DOHH2 (cell line): ENCODE measurements at regions not wholly inside any gene's neighbourhood (a gene's known extent, or its start where the extent isn't known, plus 50 kb on each side); places are given as distances from the start of the nearest gene placed in this dataset.

Experiments
- H3F3A ChIP-seq: fragments of 200-600 bp; sonication (generic), shearing (Covaris generic); 2 replicates; pipeline ENCODE4 v1.6.0; 2016; ENCODE audit warnings: antibody characterized with exemption, mild to moderate bottlenecking; ENCODE audit not compliant: control insufficient read depth, insufficient read depth
- H3K27ac ChIP-seq: fragments of 200-600 bp; sonication (generic); 2 replicates; pipeline ENCODE4 v1.5.1; 2014; ENCODE audit warnings: low read depth, mild to moderate bottlenecking, low read length, moderate library complexity
- H3K27me3 ChIP-seq: fragments of 200-600 bp; sonication (generic); 2 replicates; pipeline ENCODE4 v1.6.1; 2014; ENCODE audit warnings: mild to moderate bottlenecking, low read length, mixed read lengths; ENCODE audit not compliant: control insufficient read depth
- H3K36me3 ChIP-seq: fragments of 200-600 bp; sonication (generic); 2 replicates; pipeline ENCODE4 v1.6.1; 2014; ENCODE audit warnings: mild to moderate bottlenecking, low read length, moderate library complexity, mixed read lengths; ENCODE audit not compliant: control insufficient read depth
- H3K4me1 ChIP-seq: fragments of 200-600 bp; sonication (generic); 2 replicates; pipeline ENCODE4 v1.6.1; 2014; ENCODE audit warnings: mild to moderate bottlenecking, low read length, mixed read lengths; ENCODE audit not compliant: control insufficient read depth
- H3K4me2 ChIP-seq: fragments of 200-600 bp; sonication (generic); 2 replicates; pipeline ENCODE4 v1.6.0; 2014; ENCODE audit warnings: mild to moderate bottlenecking, low read length, moderate library complexity
- H3K4me3 ChIP-seq: fragments of 200-600 bp; sonication (generic); 2 replicates; pipeline ENCODE4 v1.5.1; 2014; ENCODE audit warnings: mild to moderate bottlenecking, low read length, mixed read lengths
- H3K79me2 ChIP-seq: fragments of 200-600 bp; sonication (generic); 2 replicates; pipeline ENCODE4 v1.6.1; 2014; ENCODE audit warnings: mild to moderate bottlenecking, low read length, mixed read lengths; ENCODE audit not compliant: control insufficient read depth
- H3K9me2 ChIP-seq: fragments of 200-600 bp; sonication (generic); replicated peaks from 2 replicates; pipeline ENCODE4 v1.6.1; 2014; ENCODE audit warnings: mild to moderate bottlenecking, low read length, mixed read lengths; ENCODE audit not compliant: control insufficient read depth
- H3K9me3 ChIP-seq: fragments of 200-600 bp; sonication (generic); 2 replicates; pipeline ENCODE4 v1.6.1; 2014; ENCODE audit warnings: antibody characterized with exemption, low read length, mixed read lengths; ENCODE audit not compliant: control insufficient read depth, insufficient read depth
- H4K20me1 ChIP-seq: fragments of 200-600 bp; sonication (generic); 2 replicates; pipeline ENCODE4 v1.6.0; 2014; ENCODE audit warnings: low read depth, mild to moderate bottlenecking, antibody characterized with exemption, low read length, moderate library complexity; ENCODE audit not compliant: control insufficient read depth, insufficient read depth
- EZH2phosphoT487 ChIP-seq: fragments of 200-600 bp; sonication (generic); IDR thresholded peaks from 2 replicates; pipeline ENCODE4 v1.6.1; 2017; ENCODE audit warnings: borderline replicate concordance, mild to moderate bottlenecking, antibody characterized with exemption, low read length, moderate library complexity, mixed read lengths
- TF ChIP-seq, protein P1 (sequence below): fragments of 200-600 bp; sonication (generic); IDR thresholded peaks from one replicate; pipeline ENCODE4 v1.5.1; 2014; ENCODE audit warnings: antibody characterized with exemption, mild to moderate bottlenecking, low read depth, low read length; ENCODE audit not compliant: poor library complexity, severe bottlenecking

DNA sequence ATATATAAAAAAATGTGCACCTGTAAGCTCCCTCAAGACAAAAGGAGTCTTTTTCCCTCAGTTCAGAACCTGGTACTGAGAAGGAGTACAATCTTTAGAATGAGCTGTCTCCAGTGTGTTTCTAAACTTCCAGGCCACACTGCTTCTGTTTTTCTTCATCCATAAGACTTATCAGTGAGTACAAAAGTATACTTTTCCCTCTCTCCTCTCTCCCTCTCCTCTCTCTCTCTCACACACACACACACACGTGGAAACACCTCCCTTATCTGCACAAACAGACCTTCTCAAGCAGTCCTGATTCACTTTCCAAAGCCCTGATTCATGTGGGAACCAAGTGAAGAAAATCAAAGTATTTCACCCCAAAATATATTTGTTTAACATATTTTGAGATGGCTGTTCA, 220.7 kb upstream of the UBASH3B start:
- no peaks in the 10 kb centered on the region for H3K9me3 ChIP-seq
- no peak for TF ChIP-seq EZH2phosphoT487
- H3K27me3 ChIP-seq: no peaks in the 10 kb centered on the region

DNA sequence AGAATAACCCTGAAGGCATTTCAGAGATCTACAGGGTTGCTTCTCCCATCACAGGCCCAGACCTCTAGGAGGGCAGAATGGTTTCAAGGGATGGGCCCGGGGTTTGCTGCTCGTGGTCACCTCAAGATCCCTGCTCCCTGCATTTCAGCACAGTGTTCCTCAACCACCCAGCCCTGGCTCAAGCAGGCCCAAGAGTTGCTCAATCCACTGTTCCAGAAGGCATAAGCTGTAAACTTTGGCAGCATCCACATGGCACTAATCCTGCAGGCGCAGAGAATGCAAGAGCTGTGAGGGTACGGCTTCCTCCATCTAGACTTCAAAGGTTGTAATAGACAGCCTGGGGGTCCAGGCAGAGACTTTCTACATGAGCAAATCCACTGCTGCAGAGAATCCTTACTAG, 225.0 kb upstream of the UBASH3B start:
- Histone ChIP-seq H3F3A (no peaks in the 10 kb centered on the region), H3K9me3 (no peaks in the 10 kb centered on the region), H3K27me3 (no peaks in the 10 kb centered on the region), H3K9me2 (no peaks in the 10 kb centered on the region), H3K27ac (no peak overlapping the region), H3K4me3 (no peak overlapping the region), H3K36me3 (no peaks in the 10 kb centered on the region), H4K20me1 (no peaks in the 10 kb centered on the region), H3K4me2 (no peak overlapping the region), H3K79me2 (no peaks in the 10 kb centered on the region), H3K4me1 (no peaks in the 10 kb centered on the region)
- TF ChIP-seq, protein P1, sequence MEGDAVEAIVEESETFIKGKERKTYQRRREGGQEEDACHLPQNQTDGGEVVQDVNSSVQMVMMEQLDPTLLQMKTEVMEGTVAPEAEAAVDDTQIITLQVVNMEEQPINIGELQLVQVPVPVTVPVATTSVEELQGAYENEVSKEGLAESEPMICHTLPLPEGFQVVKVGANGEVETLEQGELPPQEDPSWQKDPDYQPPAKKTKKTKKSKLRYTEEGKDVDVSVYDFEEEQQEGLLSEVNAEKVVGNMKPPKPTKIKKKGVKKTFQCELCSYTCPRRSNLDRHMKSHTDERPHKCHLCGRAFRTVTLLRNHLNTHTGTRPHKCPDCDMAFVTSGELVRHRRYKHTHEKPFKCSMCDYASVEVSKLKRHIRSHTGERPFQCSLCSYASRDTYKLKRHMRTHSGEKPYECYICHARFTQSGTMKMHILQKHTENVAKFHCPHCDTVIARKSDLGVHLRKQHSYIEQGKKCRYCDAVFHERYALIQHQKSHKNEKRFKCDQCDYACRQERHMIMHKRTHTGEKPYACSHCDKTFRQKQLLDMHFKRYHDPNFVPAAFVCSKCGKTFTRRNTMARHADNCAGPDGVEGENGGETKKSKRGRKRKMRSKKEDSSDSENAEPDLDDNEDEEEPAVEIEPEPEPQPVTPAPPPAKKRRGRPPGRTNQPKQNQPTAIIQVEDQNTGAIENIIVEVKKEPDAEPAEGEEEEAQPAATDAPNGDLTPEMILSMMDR: no peak
- TF ChIP-seq EZH2phosphoT487: no peak

More for the DNA sequence above, 220.7 kb upstream of the UBASH3B start:
- Histone ChIP-seq H3K27ac (no peak overlapping the region), H4K20me1 (no peaks in the 10 kb centered on the region), H3K4me2 (no peak overlapping the region), H3K36me3 (no peaks in the 10 kb centered on the region), H3K4me3 (no peak overlapping the region), H3K79me2 (no peaks in the 10 kb centered on the region), H3K9me2 (no peaks in the 10 kb centered on the region), H3F3A (no peaks in the 10 kb centered on the region), H3K4me1 (no peaks in the 10 kb centered on the region)

DNA sequence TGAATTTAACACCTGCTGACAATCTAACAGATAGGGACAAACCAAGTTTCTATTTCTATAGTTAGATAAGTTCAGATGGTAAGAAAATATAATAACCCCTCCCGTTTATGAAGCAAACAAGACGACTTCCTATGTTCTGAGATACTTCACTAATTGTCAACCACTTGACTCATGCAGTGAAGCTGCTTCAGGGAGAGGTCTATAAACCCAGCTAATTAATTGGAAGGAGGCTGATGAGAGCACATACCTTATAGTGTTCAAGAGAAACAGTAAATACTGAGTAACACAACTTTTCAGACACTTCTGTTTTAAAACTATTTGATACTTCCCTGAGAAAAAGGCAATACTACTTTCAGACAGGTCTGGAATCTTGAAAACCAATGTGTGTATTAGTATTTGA, 229.4 kb upstream of the UBASH3B start:
- Histone ChIP-seq H3K9me2 (no peaks in the 10 kb centered on the region), H3K27me3 (no peaks in the 10 kb centered on the region; the same call in 1 of the 2 replicates), H3K79me2 (no peaks in the 10 kb centered on the region)

DNA sequence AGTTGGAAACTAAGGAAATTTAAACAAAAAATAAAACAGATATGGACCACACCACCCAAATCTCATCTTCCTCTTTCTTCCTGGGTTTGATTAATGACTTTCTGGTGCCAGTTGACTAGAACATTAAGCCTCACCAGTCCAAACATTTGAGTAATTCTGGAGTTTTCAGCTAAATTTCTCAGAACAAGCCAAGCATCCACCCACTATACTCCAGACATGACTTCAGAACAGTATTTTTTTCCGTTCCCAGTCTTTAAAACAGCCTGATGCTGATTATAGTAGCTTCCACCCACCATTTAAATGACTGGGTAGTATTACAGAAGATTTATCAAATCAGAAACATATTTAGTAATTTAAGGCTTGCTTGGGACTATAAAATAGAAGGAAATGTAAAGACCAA, 230.9 kb upstream of the UBASH3B start:
- no peaks in the 10 kb centered on the region for H3K9me3 ChIP-seq
- no peaks in the 10 kb centered on the region for H4K20me1 ChIP-seq
- no peaks in the 10 kb centered on the region for H3F3A ChIP-seq
- H3K27me3 ChIP-seq: no peaks in the 10 kb centered on the region; the same call in 1 of the 2 replicates
- H3K79me2 ChIP-seq: no peaks in the 10 kb centered on the region
- no peak overlapping the region for H3K4me2 ChIP-seq
- no peak overlapping the region for H3K27ac ChIP-seq
- no peak overlapping the region for H3K4me3 ChIP-seq
- H3K4me1 ChIP-seq: no peaks in the 10 kb centered on the region
- TF ChIP-seq, protein P1: no peak
- H3K36me3 ChIP-seq: no peaks in the 10 kb centered on the region
- no peaks in the 10 kb centered on the region for H3K9me2 ChIP-seq

More for the DNA sequence above, 229.4 kb upstream of the UBASH3B start:
- no peak overlapping the region for H3K4me2 ChIP-seq
- H3K4me1 ChIP-seq: no peaks in the 10 kb centered on the region
- no peaks in the 10 kb centered on the region for H3F3A ChIP-seq
- no peak overlapping the region for H3K27ac ChIP-seq
- H3K9me3 ChIP-seq: no peaks in the 10 kb centered on the region
- H3K36me3 ChIP-seq: no peaks in the 10 kb centered on the region
- TF ChIP-seq, protein P1: no peak
- TF ChIP-seq EZH2phosphoT487: no peak
- no peaks in the 10 kb centered on the region for H4K20me1 ChIP-seq
- no peak overlapping the region for H3K4me3 ChIP-seq
